D721Med (cell line): ENCODE measurements at regions not wholly inside any gene's neighbourhood (a gene's known extent, or its start where the extent isn't known, plus 50 kb on each side); places are given as distances from the start of the nearest gene placed in this dataset.

Source experiments
- DNase-seq: peaks from one replicate; pipeline ENCODE4 v3.0.0; 2011; ENCODE audit warnings: low spot score; ENCODE audit not compliant: insufficient read length
- FAIRE-seq: peaks from 2 replicates; lab custom pipeline; 2011; peaks lifted over from hg19 to GRCh38; lab: Jason Lieb, UNC
- TF ChIP-seq, protein P1 (sequence below): IDR thresholded peaks from 2 replicates; pipeline ENCODE4 v1.5.1; 2012; ENCODE audit warnings: mild to moderate bottlenecking, control low read depth; ENCODE audit not compliant: insufficient read depth; ENCODE audit errors: missing control alignments

DNA sequence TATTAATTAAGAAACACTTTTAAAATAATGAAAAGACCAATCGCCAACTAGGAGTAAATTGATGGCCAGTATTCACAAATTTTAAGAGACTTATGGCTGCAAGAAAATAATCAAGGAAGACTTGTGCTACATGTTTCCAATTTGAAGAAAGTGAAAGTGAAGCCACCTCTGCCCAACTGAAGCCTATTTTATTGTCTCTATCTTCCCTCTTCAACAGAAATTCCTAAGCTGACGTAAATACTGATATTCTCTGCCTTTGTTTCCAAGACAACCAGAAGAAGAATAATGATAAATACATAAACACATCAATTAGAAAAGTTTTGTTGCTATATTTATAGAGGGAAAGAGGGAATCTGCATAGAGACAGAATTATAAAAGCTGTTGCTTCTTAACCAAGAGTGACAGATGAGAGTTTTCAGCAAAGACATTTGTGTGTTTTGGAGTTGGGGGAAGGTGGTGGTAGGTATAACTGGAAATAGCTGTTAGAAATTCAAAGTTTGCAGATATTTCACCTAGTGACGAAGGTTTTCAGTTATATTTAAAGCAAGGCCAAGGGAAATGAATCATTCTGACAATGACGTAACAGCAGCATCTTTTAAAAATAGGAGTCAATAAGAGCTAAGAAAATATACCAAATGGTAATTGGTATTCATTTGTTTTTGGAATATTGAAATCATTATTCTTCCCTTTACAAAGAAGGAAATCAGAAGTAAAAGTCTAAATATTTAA lies 576.6 kb upstream of the SORCS1 start:
- no peak for FAIRE-seq
- DNase-seq = no peak
- TF ChIP-seq, protein P1, sequence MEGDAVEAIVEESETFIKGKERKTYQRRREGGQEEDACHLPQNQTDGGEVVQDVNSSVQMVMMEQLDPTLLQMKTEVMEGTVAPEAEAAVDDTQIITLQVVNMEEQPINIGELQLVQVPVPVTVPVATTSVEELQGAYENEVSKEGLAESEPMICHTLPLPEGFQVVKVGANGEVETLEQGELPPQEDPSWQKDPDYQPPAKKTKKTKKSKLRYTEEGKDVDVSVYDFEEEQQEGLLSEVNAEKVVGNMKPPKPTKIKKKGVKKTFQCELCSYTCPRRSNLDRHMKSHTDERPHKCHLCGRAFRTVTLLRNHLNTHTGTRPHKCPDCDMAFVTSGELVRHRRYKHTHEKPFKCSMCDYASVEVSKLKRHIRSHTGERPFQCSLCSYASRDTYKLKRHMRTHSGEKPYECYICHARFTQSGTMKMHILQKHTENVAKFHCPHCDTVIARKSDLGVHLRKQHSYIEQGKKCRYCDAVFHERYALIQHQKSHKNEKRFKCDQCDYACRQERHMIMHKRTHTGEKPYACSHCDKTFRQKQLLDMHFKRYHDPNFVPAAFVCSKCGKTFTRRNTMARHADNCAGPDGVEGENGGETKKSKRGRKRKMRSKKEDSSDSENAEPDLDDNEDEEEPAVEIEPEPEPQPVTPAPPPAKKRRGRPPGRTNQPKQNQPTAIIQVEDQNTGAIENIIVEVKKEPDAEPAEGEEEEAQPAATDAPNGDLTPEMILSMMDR = no peak

GRCh38 chr10:107739951-107740350 lies 575.4 kb upstream of the SORCS1 start:
- TF ChIP-seq, protein P1 = no peak
- FAIRE-seq = no peak
- no peak for DNase-seq

- DNase-seq (no peak), FAIRE-seq (no peak)
- TF ChIP-seq, protein P1 = no peak
Measured at GRCh38 chr10:107733328-107734130, 569.0 kb upstream of the SORCS1 start.

GRCh38 chr10:107732045-107732444 lies 567.5 kb upstream of the SORCS1 start:
- TF ChIP-seq, protein P1 = no peak
- FAIRE-seq (no peak), DNase-seq (no peak)

GRCh38 chr10:107728807-107729206 lies 564.3 kb upstream of the SORCS1 start:
- FAIRE-seq (no peak), DNase-seq (no peak)
- TF ChIP-seq, protein P1 = no peak

DNA sequence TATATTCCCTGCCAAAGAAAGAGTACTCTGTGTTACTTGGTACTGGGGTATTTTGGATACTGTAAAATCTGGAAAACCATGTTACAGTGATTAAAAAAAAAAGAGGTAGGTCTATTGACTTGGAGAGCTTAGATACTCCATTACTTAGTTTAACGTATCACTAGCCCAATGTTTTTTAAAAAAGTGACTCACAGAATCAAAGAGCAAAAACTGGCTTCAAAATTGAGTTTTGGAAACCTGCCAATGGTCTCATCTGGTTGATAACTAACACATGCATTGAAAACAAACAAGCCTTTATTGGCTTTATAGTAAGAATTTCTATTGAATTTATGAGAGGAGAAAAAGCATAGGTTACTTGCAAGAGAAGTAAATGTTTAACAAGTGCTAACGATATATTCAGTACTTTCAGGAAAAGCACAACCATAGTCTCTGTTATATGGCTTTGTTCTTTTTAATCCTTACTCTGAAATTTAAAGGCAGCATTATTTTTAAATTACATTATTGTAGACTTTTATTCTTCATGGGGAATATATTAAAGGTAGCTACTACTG lies 563.3 kb upstream of the SORCS1 start:
- FAIRE-seq = no peak
- TF ChIP-seq, protein P1 = no peak
- DNase-seq = no peak
